GM19023 (cell line): ENCODE measurements at regions not wholly inside any gene's neighbourhood (a gene's known extent, or its start where the extent isn't known, plus 50 kb on each side); places are given as distances from the start of the nearest gene placed in this dataset.
A peak's percentile ranks its signal among the peaks of the same experiment; 100 is the strongest.

Experiments used
- ATAC-seq: cut with Tn5 transposase; IDR thresholded peaks from one replicate; pipeline ENCODE4 v1.9.1; 2021; ENCODE audit warnings: mild to moderate bottlenecking, moderate library complexity; ENCODE audit not compliant: unreplicated experiment

- ATAC-seq: no peak
Measured at GRCh38 chr5:167696558-167697314, 594.7 kb upstream of the WWC1 start.

GRCh38 chr5:167699432-167699831 is 592.0 kb upstream of the WWC1 start:
- ATAC-seq: no peak

- ATAC-seq: no peak
Measured at GRCh38 chr5:167701051-167701450, 590.4 kb upstream of the WWC1 start.

- ATAC-seq: no peak
Measured at GRCh38 chr5:167702014-167702413, 589.4 kb upstream of the WWC1 start.

- no peak for ATAC-seq
Measured at GRCh38 chr5:167708449-167708848, 583.0 kb upstream of the WWC1 start.

- ATAC-seq: peak; percentile 71
Measured at GRCh38 chr5:167709625-167710024, 581.8 kb upstream of the WWC1 start.

- ATAC-seq: no peak
Measured at GRCh38 chr5:167710444-167711073, 580.9 kb upstream of the WWC1 start.

- ATAC-seq: no peak
Measured at GRCh38 chr5:167712986-167713585, 578.4 kb upstream of the WWC1 start.

DNA sequence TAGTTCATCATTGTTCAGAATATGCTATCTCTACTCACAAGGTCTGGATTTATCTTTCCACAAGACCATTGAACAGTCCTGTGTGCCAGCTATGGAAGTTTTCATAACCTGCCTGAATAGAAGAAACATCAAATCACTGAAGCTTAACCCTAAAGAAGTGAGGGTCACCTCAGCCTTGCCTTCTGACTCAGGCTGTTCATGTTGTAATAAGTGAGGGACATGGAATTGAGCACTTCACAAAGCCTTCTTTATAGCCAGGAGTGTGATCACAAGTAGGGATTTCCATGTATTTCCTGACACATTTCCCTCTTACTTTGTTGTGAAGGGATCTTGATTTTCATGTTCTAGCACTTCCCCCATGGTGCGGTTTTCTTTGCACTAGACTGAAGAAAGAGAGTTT is 577.5 kb upstream of the WWC1 start:
- ATAC-seq: no peak

- ATAC-seq: no peak
Measured at GRCh38 chr5:167716126-167716775, 575.2 kb upstream of the WWC1 start.

DNA sequence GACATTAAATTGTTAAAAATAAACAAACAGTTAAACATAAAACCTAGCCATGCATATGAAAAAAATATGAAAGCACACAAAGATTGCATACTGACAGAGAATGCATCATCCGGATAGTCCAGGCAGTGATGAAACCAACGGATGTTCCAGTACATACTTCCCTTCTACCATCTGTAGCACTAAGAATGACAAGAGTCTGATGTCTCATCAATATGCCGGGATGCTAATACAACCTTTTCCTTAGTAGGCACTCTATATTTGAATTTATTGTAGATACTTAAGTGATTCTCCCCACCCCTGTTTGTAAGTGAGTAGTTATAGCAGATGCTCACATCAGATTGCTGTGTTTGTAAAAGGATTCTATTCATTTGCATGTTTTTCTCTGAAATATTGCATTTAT is 571.2 kb upstream of the WWC1 start:
- no peak for ATAC-seq

- ATAC-seq: no peak
Measured at GRCh38 chr5:167720676-167721260, 570.7 kb upstream of the WWC1 start.

GRCh38 chr5:167721926-167722440 is 569.5 kb upstream of the WWC1 start:
- ATAC-seq: no peak

- ATAC-seq: peak; percentile 99
Measured at GRCh38 chr5:167723254-167723871, 568.1 kb upstream of the WWC1 start.

DNA sequence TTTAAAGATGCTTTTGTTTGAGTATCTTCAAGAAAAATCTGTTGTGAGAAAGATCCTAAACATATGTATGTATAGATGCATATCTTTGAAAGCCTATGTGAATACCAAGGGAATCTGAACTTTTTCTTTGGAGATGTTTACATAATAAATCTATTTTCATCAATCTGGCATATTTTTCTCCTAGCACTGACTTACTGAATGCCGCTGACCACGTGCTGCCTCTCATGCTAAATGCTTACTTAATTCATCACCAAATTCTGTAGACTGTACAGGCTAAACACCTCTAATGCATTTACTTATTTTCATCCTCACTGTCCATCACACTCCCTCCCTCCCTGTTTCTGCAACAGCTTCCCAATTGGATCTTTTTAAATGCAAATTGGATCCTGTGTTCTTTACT is 566.2 kb upstream of the WWC1 start:
- ATAC-seq: no peak

DNA sequence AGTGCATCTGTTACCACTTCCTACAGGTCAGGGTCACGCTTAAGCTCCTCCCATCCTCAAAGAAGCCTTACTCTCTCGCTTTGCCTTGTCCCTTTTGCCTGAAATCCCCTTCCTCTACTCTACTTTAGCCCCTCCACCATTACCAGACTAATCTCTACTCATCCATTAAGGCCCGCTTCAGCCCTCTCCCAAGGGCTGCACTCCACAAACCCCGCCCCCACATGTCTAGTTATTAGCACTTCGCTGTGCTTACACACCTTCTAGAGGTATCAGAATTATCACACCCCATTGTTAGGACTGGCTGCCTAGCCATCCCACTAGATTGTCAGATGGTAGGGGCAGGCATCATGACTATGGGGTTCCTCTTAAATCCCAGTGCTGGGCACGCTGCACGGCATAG is 565.7 kb upstream of the WWC1 start:
- no peak for ATAC-seq

DNA sequence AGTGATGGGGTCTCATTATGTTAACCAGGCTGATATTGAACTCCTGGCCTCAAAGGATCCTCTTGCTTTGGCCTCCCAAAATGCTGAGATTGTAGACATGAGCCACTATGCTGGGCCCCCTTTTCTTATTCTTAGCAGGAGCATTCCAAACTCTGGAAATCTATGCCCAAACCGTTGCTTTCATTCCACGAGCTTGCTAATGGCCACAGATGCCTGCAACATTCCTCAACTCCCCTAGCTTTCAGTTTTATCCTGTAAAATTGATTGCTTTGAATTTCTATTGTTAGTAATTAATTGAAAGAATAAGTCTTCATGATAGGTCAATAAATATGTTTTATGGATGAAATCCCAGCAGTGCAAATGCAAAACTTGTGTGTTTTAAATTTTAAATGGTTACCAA is 564.8 kb upstream of the WWC1 start:
- ATAC-seq: no peak

DNA sequence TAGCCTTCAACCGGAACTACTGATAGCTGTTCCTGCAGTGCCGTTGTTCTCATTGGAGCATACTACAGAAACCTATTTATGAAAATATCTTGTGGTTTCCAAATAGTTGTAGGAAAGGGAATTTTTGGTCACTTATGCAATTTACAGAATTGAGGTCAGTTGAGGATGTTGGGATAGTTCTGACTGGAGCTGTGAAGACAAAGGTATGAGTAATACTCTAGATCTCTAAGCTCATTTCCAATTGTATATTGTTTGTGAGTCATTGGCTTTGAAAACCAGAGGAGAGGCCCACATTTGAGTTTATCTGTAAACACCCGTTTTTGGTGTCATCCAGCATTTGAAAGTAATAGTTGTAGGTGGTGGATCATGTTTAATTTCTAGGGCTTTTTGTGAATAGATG is 561.3 kb upstream of the WWC1 start:
- ATAC-seq: no peak

DNA sequence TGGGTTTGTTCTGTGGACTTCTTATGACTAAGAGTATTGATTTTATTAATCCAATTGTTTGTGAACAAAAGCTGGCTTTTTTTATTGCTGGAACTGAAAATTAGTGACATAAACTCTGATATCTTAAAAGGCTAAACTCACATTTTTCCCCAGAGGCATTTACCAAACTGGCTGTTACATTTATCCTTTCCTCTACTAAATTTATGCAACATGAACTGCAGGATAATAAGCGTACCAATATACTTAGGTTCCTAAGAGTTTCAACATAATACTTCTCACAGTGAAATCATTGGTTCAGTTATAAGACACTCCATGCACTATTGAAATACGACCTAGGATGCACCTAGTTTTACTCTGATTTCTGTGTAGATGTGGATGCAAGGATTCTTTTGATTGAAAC is 560.8 kb upstream of the WWC1 start:
- ATAC-seq: no peak

GRCh38 chr5:167731951-167732350 is 559.5 kb upstream of the WWC1 start:
- no peak for ATAC-seq

DNA sequence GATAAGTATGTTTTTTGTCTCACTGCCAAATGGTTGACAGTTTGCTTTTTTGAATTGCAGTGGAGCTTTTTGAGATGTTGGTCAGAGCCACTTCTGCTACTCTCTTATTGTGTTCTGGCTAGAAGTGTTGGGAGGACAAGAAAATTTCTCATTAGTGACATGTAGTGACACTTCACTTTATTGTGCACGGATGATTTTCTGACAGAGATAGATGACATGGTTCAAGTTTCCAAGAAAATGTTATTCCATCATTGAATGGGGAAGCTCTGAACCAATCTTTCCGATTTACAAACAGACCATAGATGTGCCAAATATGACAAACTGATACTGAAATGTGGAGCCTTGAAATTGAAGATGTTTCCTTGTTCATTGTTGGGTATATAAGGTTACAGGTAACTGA is 558.9 kb upstream of the WWC1 start:
- no peak for ATAC-seq
